Right ventricle myocardium inferior (tissue), 1 donor: ENCODE measurements at regions not wholly inside any gene's neighbourhood (a gene's known extent, or its start where the extent isn't known, plus 50 kb on each side); places are given as distances from the start of the nearest gene placed in this dataset.
"Not testable (repeated sequence)": the region's sequence is repeated elsewhere in the genome, so short reads cannot be mapped to it uniquely, and the experiment has no call there.

Experiments used
- ATAC-seq: fragments of 200-7000 bp; cut with Tn5 transposase; one replicate; pipeline ENCODE4 v1.9.1; 2020; ENCODE audit warnings: mild to moderate bottlenecking, moderate library complexity
- DNase-seq: peaks from one replicate; pipeline ENCODE4 v3.0.0; 2021; ENCODE audit errors: missing footprints
- intact Hi-C: fragments of 100-400 bp; cut with DNase I; formaldehyde crosslinking; loops from one replicate; pipeline ENCODE4 v1.11.0; 2022
- donor health status: DM: no; HTN: yes; CAD: no; lungs with severe emphysema.

DNA sequence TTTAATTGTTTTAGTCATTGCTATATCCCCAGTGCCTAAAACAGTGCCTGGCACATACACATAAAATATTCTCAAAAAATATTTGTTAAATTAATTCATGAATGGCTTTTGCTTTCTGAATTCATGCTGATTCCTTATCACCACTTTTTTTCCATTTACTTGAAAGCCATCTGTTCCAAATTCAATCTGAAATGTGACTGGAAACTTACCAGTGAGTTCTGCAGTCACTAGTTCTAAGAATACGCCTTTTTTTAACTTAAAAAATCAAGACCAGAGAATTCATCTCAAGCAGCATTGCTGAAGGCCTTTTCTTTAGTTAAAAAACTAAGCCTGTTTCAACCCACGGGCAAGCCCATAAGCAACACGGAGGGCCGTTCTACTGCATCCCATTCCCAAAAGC is 114.0 kb upstream of the ERCC4 start:
- intact Hi-C loops, result no loop called here
- no peak for ATAC-seq
- no peak for DNase-seq

DNA sequence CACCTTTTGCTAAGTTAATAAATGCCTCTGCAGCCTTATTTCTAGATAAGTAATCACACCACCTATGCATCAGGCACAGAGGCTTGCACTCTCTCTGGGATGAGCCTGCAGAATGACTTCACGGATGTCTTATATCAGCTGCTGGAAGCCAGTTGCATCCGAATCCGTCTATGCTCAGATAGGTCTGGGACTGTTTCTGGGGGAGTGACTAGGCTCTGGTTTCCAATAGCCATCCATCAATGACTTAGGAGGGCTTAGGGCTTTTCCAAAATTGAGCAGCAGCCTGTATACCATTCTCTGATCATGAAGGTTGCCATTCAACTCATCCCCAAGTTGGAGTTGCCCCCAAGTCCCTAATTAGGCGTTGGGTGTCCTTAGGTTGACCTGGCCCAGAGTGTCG is 113.3 kb upstream of the ERCC4 start:
- ATAC-seq (no peak), DNase-seq (no peak)

DNA sequence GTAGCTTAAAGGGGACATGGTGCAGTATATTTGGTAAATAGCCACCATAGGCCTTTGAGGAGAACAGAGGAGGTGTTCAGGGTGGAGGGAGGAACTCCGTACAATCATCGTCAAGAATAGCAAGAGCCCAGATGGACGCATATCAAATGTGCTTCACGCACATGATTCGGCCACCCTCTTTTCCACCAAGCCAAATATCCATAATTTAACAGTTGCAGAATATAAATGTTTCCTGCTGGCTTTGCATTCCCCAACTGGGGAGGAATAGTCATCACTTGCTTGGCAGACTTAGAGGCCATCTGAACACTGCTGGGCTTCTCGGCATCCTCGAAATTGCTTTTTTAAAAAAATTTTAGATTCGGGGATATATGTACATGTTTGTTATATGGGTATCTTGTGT is 111.9 kb upstream of the ERCC4 start:
- intact Hi-C loops, result no loop called here
- no peak for DNase-seq
- ATAC-seq, result no peak

More for the DNA sequence above, 113.3 kb upstream of the ERCC4 start:
- intact Hi-C loops, result no loop called here

DNA sequence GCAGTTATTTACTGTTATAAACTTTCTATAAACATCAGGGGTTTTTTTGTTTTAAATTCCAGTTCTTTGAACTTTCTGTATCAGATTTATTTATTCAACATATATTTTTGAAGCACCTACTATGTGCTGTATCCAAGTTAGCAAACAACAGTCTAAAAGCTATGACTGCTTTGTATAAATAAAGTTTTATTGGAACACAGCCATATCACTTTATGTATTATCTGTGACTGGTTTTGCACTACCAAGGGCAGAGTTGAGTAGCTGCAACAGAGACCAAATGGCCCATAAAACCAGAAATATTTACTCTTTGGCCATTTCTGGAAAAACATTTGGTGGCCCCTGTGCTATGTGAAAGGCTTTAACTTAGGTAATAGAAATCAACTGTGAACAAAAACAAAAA is 110.2 kb upstream of the ERCC4 start:
- intact Hi-C loops, result no loop called here
- no peak for ATAC-seq
- DNase-seq, result no peak

DNA sequence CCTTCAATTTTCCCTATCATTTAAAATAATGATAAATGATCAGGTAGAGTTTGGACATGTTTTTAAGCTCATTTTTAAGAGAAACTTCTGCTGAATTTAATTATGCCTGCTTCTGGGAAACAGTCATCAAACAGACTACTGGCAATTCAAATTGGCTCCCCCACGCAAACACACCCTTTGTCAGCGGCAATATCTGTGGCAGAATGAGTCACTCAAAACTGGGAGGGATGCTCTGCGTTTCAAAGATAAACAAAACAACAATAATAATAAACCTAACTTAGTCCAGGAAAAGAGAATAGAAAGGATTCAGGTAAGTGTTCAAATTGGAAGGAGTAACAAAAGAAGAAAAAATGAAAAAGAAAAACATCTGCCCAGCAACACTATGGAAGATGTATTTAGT is 108.1 kb upstream of the ERCC4 start:
- no peak for ATAC-seq
- DNase-seq, result no peak
- intact Hi-C loops, result no loop called here

DNA sequence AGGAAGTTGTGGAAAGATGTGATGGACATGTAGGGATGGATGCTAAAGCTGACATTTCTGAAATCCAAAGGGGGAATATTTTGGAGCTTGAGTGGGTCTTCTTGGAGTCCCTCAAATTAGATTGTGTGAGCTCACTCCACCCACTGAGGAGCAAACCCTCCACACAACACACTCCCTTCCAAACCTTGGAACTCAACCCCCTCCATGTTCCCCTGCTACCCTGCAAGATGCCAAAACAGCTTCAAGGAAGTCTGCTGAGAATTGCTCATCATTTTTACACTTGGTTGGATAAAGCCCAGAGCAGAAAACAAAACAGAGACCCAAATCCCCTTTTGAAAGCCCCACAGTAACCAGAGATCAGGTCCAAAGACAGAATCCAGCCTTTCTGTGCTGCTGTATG is 103.3 kb upstream of the ERCC4 start:
- ATAC-seq, result no peak
- intact Hi-C loops, result no loop called here

DNA sequence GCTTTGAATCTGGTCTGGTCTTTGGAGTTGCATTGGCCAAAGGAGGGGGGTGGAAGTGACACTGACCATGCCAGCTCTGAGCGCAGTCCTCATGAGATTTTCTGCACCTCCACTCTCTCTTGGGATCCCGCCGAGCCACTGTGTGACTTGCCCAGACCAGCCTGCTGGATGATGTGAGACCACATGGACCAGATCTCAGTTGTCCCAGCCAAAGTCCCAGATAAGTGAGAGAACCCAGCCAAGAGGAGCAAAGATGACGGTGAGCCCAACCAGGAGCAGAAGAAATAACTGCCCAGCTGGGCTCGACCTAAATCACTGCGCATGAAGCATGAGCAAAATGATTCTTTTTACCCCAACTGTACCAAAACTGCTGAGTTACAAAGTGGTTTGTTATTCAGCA is 96.5 kb upstream of the ERCC4 start:
- DNase-seq, result no peak
- intact Hi-C loops, result no loop called here

More for the DNA sequence above, 103.3 kb upstream of the ERCC4 start:
- DNase-seq, result no peak

DNA sequence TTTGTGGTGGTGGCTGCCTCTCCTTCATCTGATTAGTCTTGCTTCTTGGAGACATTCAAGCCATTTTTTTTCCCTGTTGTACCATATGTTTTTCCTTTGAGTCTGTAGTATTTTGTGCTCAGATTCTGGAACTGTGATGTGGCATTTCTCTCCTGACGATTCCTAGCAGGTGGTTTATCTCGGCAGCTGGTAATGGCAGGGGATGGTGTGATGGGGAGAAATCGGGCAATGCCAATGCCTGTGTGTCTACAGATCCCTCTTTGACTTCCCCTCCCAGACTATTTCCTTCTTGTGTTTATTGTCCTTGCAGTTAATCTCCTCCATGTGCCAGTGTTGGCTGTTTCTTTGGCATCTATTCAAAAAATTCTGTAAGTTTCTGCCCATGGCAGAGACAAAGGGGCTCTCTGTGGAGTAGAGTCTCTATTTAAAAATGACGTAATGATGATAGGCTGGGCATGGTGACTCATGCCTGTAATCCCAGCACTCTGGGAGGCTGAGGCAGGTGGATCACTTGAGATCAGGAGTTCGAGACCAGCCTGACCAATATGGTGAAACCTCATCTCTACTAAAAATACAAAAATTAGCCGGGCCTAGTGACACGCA is 90.2 kb upstream of the ERCC4 start:
- no peak for DNase-seq
- ATAC-seq, result no peak
- intact Hi-C loops, result no loop called here

More for the DNA sequence above, 96.5 kb upstream of the ERCC4 start:
- no peak for ATAC-seq

DNA sequence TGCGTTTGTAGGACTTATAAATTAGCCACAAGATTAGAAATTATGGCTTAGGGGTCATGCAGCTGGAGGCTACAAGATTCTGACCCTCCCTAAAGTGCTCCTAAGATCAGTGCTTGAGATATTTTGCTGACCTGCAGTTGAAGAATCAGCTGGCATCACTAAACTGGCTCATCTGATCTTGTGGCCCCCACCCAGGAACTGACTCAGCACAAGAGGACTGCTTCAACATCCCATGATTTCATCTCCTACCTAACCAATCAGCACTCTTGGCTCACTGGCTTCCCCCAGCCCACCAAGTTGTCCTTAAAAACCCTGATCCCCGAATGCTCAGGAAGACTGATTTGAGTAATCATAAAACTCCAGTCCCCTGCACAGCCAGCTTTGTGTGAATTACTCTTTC is 86.4 kb upstream of the ERCC4 start:
- intact Hi-C loops, result no loop called here
- ATAC-seq (no peak), DNase-seq (no peak)

DNA sequence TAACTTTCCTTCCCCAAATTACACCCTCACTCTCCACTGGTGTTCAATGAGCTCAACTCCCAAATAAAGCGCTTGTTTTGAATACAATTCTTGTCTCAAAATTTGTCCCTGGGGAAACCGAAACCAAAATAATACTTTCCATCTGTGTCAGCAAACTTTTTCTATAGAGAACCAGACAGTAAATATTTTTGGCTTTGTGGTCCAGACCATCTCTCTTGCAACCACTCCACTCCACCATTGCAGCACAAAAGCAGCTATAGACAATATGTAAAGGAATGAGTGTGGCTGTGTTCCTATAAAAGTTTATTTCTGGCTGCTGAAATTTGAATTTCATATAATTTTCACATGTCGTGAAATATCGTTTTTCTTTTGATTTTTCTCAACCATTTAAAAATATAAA is 84.6 kb upstream of the ERCC4 start:
- ATAC-seq (no peak), DNase-seq (no peak)
- intact Hi-C loops, result no loop called here

DNA sequence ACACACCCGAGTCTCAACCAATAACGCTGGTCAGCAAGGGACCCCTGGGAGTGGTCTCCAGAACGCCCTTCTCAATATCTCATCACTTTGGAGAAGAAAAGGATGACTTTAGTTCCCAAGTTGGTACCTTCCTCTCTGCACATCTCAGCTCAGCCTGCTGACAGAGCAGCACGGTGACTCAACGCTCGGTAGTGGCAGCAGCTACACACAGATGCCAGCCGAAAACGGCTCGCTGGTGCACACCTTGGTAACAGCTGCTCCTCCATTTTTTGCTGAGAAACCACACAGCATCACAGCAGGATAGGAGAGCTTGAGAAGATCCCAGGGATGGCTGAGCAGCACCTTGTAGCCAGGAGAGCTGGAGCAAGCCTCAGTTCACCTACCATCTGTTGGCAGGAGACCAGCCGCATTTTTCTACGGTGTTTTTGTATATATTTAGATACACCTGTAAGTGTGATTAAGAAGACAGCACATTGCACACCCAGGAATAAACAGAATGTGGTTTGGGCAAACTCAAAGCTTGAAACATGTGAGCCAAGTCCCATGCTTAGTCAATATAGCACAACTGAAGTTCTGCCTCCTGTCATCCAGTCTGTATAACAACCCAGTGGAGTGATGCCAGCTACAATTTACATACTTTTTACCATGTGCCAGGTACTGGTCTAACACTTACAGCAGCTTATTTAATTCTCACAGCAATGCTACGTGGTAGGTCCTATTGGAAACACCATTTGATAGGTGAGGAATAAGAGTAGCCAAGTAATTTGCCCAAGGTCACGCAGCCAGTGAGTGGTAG is 83.8 kb upstream of the ERCC4 start:
- intact Hi-C loops, result no loop called here
- ATAC-seq (no peak), DNase-seq (no peak)

DNA sequence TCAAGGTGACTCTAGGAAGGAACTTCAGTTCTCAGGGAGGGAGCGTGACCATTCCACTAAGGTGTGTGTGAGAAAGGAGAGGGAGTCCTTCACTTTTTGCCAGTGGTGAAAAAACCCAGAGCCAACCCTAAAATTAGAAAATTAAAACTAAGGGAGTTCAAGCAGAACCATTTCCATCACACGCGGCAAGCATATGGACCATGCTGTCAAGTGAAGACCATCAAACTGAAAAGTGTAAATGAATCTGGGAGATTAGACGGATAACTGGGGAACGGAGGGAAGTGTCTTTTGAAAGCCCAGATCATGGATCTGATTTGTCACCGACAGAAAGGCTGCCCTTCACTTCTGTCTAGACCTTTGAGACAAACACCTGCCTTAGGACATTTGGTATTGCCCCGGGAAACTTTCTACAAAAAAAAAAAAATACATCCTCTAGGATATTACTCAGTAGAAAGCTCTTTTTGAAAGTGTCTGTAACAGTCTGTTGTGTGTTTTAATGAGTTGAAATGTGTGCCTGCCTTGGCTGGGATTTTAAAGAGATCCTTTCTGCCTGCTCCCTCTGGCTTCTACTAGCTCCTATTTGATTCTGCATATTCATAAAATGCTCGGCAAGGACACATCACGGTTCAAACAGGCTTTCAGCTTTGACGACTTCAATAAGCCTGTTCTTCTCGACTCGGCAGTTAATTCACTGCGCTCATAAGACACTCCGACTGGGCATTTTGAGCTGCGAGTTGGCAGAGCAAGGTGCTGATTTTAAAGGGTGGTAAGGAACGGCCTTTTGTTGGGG is 81.4 kb upstream of the ERCC4 start:
- DNase-seq (no peak), ATAC-seq (no peak)
- intact Hi-C loops, result no loop called here

DNA sequence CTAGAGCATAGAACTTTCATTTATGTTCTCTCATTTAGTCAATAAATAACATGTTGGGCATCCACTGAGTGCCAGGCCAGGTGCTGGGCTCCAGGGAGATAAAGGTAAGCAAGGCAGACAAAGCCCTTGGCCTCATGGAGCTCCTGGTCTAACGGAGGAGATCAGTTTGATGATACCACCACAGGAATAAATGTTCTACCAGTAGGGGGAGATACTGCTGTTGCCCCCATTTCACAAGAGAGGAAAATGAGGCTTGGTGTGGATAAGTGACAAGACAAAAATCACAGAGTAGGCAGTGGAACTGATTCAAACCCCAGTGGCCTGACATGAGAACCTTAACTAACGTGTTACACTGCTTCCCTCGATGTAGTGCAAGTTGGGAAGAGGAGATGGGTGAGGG is 80.4 kb upstream of the ERCC4 start:
- intact Hi-C loops, result no loop called here
- ATAC-seq (no peak), DNase-seq (no peak)

DNA sequence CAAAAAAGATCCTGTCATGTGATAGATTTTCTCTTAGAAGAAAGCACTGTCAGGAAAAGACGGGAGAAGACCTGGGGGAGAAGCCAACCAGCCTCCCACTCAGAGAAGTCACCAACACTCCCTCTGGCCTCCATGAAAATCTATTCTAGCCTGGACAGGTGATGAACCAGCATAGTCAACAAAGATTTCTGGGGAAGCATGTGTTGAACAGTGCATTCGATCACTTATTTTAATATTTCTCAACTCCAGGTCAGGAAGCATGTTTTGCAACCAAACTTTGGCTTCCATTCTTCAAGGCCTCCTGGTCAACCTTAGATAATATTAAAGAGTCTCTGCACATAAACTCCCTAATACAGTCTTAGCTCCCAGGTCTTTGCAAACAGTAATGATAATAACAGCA is 74.7 kb upstream of the ERCC4 start:
- intact Hi-C loops, result no loop called here

DNA sequence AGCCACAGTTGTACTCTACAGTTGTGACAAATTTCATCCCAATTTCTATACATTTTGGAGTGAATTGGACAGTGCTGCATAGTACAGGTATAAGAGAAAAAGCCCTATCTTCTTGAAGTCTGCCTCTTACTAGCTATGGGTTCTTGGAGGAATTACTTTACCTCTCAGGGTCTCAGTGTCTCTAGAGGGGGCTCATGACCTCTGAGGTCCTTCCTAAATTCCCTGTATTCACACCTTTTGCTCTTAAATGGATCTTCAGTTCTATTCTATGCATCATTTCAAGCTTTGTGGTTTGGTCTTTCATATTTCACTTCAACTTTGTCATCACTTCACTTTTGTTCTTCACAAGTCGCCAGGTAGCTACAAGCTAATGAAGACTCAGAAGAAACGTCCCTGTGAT is 71.2 kb upstream of the ERCC4 start:
- intact Hi-C loops, result no loop called here
- DNase-seq (no peak), ATAC-seq (no peak)

More for the DNA sequence above, 74.7 kb upstream of the ERCC4 start:
- DNase-seq (no peak), ATAC-seq (no peak)

DNA sequence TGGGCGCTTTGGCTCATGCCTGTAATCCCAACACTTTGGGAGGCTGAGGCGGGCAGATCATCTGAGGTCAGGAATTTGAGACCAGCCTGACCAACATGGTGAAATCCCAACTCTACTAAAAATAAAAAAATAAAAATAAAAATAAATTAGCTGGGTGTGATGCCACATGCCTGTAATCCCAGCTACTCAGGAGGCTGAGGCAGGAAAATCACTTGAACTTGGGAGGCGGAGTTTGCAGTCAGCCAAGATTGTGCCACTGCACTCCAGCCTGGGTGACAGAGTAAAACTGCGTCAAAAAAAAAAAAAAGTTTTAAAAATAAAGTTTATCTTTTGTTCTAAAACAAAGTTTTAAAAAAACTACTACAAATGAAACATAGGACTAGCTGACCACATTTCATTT is 69.8 kb upstream of the ERCC4 start:
- intact Hi-C loops, ATAC-seq, DNase-seq: not testable (repeated sequence)

DNA sequence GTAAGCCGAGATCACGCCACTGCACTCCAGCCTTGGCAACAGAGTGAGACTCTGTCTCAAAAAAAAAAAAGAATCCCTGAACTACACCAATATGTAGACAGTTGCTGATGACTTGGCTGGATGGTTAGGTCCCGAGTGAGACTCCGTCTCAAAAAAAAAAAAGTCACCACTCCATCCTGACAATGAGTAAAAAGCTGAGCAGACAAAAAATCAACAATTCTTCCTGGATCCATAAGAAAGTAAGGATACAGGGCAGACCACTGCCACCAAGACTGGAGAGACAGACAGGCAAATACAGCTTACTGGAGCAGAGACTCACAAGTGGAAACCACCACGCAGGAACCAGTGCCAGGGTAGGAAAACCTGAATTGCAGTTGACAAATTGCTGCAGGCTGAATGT is 67.1 kb upstream of the ERCC4 start:
- DNase-seq (no peak), ATAC-seq (no peak)
- intact Hi-C loops, result no loop called here

DNA sequence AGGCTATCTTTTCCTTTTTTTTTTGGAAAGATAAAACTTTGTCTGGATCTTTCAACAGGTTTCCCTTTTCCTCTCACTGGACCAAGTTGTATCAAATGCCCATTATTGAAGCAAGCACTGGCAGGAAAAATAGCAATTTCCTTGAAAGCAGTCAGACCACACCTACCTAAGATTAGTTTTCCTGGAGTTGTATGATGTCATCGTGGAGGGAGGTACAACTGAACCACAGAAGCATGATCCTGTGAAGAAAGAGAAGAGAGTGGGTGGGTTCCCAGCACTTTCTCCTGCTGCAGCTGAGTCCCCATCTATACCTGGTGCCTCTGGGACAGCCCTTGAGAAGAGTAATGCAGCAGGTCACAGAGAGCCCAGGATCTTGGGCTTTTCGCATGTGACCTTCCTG is 63.6 kb upstream of the ERCC4 start:
- ATAC-seq, result no peak
- DNase-seq, result no peak
- intact Hi-C loops, result no loop called here

DNA sequence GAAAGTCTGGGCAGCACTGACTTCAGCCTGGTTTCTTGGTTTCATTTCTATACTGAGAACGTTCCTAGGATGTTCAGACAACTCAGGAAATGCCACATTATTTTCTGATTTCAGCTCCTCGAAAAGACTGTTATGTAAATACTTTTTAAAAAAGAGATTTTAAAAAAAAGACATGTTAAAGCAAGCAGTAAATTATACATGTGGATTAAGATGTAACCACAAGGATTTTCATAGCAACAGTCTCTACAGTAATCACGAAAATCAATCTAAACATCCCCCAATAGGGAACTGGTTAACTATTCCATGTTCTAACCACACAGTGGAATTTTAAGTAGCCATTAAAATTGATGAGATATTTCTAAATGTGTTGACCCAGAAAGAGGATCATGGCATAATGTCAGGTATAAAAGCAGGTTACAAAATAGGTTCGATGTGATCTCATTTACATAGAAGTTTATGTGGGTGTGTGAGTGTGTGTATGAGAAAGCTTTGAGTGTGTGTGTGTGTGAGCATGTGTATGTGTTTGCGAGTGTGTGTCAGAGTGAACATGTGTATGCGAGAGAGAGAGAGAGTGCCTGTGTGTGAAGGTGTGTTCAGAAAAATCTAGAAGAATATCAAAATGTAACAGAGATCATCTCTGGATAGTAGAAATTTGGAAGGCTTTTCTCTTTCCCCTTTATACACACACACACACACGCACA is 63.0 kb upstream of the ERCC4 start:
- intact Hi-C loops, result no loop called here
- no peak for ATAC-seq

More for the DNA sequence above, 63.0 kb upstream of the ERCC4 start:
- no peak for DNase-seq
